Endothelial cell of umbilical vein (primary cell): ENCODE measurements at regions not wholly inside any gene's neighbourhood (a gene's known extent, or its start where the extent isn't known, plus 50 kb on each side); places are given as distances from the start of the nearest gene placed in this dataset.

Experiments used
- BruUV-seq: library from RNA; stranded (reverse); fragments of 400-500 nt; replicated peaks from 2 replicates; lab custom pipeline; 2021; lab: Mats Ljungman, UMichigan
- CTCF ChIA-PET: fragments of 300-600, 350-600 bp; sonication (Branson Sonifier 250); formaldehyde crosslinking; loops from one replicate; lab custom pipeline; 2021; ENCODE audit warnings: antibody characterized with exemption, inconsistent platforms; lab: Charles Lee
- POLR2A ChIA-PET: fragments of 300-600, 350-600 bp; sonication (Branson Sonifier 250); formaldehyde crosslinking; loops from one replicate; lab custom pipeline; 2021; ENCODE audit warnings: antibody characterized with exemption, inconsistent platforms; lab: Charles Lee
- DNase-seq: peaks from one replicate; pipeline ENCODE4 v3.0.0-alpha.2; 2011; ENCODE audit warnings: low read depth, low spot score
- FAIRE-seq: peaks from 2 replicates; lab custom pipeline; 2011; peaks lifted over from hg19 to GRCh38; lab: Jason Lieb, UNC
- H2AFZ ChIP-seq: 2 replicates; pipeline ENCODE4 v1.6.0; 2012; ENCODE audit warnings: low read depth, low read length, control low read depth, inconsistent platforms
- H3K27ac ChIP-seq: 2 replicates; pipeline ENCODE4 v1.5.1; 2011; ENCODE audit warnings: low read depth, mild to moderate bottlenecking, control low read depth, low read length, moderate library complexity; ENCODE audit not compliant: insufficient read depth
- H3K27me3 ChIP-seq, 2 experiments: 2 replicates each; pipeline versions ENCODE4 v1.6.0 to v1.6.1; 2011; ENCODE audit warnings: low read length in 2 of 2, mixed read lengths in 1 of 2; ENCODE audit not compliant: control insufficient read depth in 2 of 2, insufficient read depth in 2 of 2
- H3K36me3 ChIP-seq, 2 experiments: 2 replicates in 1 of 2; 3 replicates in 1 of 2; pipeline ENCODE4 v1.5.1; 2011; ENCODE audit warnings: low read length in 2 of 2, mild to moderate bottlenecking in 1 of 2, moderate library complexity in 1 of 2; ENCODE audit not compliant: control insufficient read depth in 2 of 2, insufficient read depth in 2 of 2; ENCODE audit errors: extremely low read depth in 1 of 2
- H3K4me1 ChIP-seq: 3 replicates; pipeline ENCODE4 v1.5.1; 2011; ENCODE audit warnings: mild to moderate bottlenecking, low read length; ENCODE audit not compliant: control insufficient read depth, insufficient read depth; ENCODE audit errors: extremely low read depth
- H3K4me2 ChIP-seq: 2 replicates; pipeline ENCODE4 v1.6.1; 2011; ENCODE audit warnings: low read length, control low read depth, mixed read lengths; ENCODE audit not compliant: insufficient read depth
- H3K4me3 ChIP-seq, 3 experiments: fragments of 200-600 bp in 1 of 3; sonication (generic), shearing (Covaris generic) in 1 of 3; replicated peaks in 1 of 3; 2 replicates each; pipeline ENCODE4 v1.5.1; 2011 to 2016; ENCODE audit warnings: control low read depth in 3 of 3, low read length in 3 of 3, mild to moderate bottlenecking in 2 of 3, inconsistent platforms in 1 of 3, low read depth in 1 of 3, moderate library complexity in 1 of 3; ENCODE audit not compliant: insufficient read depth in 1 of 3
- H3K79me2 ChIP-seq: 2 replicates; pipeline ENCODE4 v1.6.0; 2012; ENCODE audit warnings: low read length, inconsistent platforms; ENCODE audit not compliant: control insufficient read depth, insufficient read depth
- H3K9ac ChIP-seq: replicated peaks from 2 replicates; pipeline ENCODE3; 2011; ENCODE audit warnings: low read length, control low read depth; ENCODE audit not compliant: insufficient read depth; ENCODE audit errors: extremely low read depth
- H3K9me1 ChIP-seq: replicated peaks from 3 replicates; pipeline ENCODE4 v1.6.0; 2011; ENCODE audit warnings: mild to moderate bottlenecking, low read length; ENCODE audit not compliant: control insufficient read depth, insufficient read depth; ENCODE audit errors: extremely low read depth
- H3K9me3 ChIP-seq: replicated peaks from 2 replicates; pipeline ENCODE4 v1.5.1; 2012; ENCODE audit warnings: low read length, inconsistent platforms; ENCODE audit not compliant: control insufficient read depth, insufficient read depth
- H4K20me1 ChIP-seq: replicated peaks from 2 replicates; pipeline ENCODE3; 2011; ENCODE audit warnings: mild to moderate bottlenecking, low read length; ENCODE audit not compliant: control insufficient read depth, insufficient read depth; ENCODE audit errors: extremely low read depth
- EZH2 ChIP-seq: IDR thresholded peaks from 2 replicates; pipeline ENCODE4 v1.6.1; 2012; ENCODE audit warnings: borderline replicate concordance, low read depth, mild to moderate bottlenecking, moderate library complexity, low read length, inconsistent platforms; ENCODE audit not compliant: severe bottlenecking
- FOS ChIP-seq: IDR thresholded peaks from 2 replicates; pipeline ENCODE4 v1.6.1; 2011; ENCODE audit warnings: mild to moderate bottlenecking, low read length, moderate library complexity, borderline replicate concordance; ENCODE audit not compliant: insufficient read depth
- GATA2 ChIP-seq: IDR thresholded peaks from 2 replicates; pipeline ENCODE4 v1.7.0; 2011; ENCODE audit warnings: low read depth, mild to moderate bottlenecking, moderate library complexity, mixed read lengths, low read length; ENCODE audit not compliant: insufficient read length, insufficient read depth
- JUN ChIP-seq: IDR thresholded peaks from 2 replicates; pipeline ENCODE4 v1.6.1; 2011; ENCODE audit warnings: borderline replicate concordance, low read depth; ENCODE audit not compliant: insufficient read length, insufficient read depth
- MYC ChIP-seq: IDR thresholded peaks from one replicate; pipeline ENCODE4 v1.6.1; 2011; ENCODE audit warnings: mild to moderate bottlenecking, low read depth, low read length
- POLR2A ChIP-seq: IDR thresholded peaks from 2 replicates; pipeline ENCODE4 v1.6.1; 2012; ENCODE audit warnings: low read depth, mild to moderate bottlenecking, control low read depth, low read length
- POLR2AphosphoS5 ChIP-seq: IDR thresholded peaks from 2 replicates; pipeline ENCODE4 v1.6.1; 2012; ENCODE audit warnings: low read depth, mild to moderate bottlenecking, control low read depth, low read length, moderate library complexity; ENCODE audit not compliant: insufficient read depth
- dilution Hi-C: fragments of 300-500 bp; cut with MboI; formaldehyde crosslinking; loops from one replicate; pipeline ENCODE4 v1.15.0; 2019; ENCODE audit warnings: low sequenced_read_pairs; ENCODE audit not compliant: extremely low pct_ligation_motif_present
- intact Hi-C: fragments of 100-400 bp; cut with micrococcal nuclease; formaldehyde crosslinking; loops from one replicate; pipeline ENCODE4 v1.10.0; 2022
- TF ChIP-seq, protein P1 (sequence below): IDR thresholded peaks from 2 replicates; pipeline ENCODE4 v1.6.1; 2011; ENCODE audit not compliant: insufficient read depth, insufficient read length
- TF ChIP-seq, protein P2 (sequence below), 2 donors: IDR thresholded peaks; 1 replicate in 1 of 2; 2 replicates in 1 of 2; pipeline ENCODE4 v1.5.1; 2011; ENCODE audit warnings: low read length in 2 of 2, mild to moderate bottlenecking in 2 of 2, moderate library complexity in 2 of 2, control low read depth in 1 of 2, inconsistent platforms in 1 of 2, low read depth in 1 of 2; ENCODE audit not compliant: insufficient read depth in 1 of 2; ENCODE audit errors: extremely low read depth in 1 of 2

DNA sequence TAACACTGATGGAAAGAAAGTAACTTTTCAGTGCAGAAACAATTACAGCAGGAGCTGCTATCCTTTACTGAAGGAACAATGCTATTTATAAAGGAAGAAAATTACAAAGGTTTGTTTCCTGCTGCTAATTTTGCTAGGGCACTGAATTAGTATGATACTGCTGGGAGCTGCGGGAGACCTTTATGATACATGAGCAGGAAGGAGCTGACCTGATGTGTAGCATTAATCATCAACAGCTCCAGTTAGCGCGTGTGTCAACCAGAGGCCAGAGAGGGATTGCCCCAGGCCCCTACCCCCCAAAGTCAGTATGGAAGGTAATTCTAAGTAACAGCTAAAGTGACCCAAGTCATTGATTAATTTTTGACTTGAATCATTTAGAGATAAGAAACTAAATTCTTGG is 728.9 kb downstream of the PCDH18 start:
- TF ChIP-seq JUN (no peak), EZH2 (no peak), POLR2AphosphoS5 (no peak), MYC (no peak), GATA2 (no peak), POLR2A (no peak), FOS (no peak)
- TF ChIP-seq, protein P1, sequence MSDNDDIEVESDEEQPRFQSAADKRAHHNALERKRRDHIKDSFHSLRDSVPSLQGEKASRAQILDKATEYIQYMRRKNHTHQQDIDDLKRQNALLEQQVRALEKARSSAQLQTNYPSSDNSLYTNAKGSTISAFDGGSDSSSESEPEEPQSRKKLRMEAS: no peak
- TF ChIP-seq, protein P2, sequence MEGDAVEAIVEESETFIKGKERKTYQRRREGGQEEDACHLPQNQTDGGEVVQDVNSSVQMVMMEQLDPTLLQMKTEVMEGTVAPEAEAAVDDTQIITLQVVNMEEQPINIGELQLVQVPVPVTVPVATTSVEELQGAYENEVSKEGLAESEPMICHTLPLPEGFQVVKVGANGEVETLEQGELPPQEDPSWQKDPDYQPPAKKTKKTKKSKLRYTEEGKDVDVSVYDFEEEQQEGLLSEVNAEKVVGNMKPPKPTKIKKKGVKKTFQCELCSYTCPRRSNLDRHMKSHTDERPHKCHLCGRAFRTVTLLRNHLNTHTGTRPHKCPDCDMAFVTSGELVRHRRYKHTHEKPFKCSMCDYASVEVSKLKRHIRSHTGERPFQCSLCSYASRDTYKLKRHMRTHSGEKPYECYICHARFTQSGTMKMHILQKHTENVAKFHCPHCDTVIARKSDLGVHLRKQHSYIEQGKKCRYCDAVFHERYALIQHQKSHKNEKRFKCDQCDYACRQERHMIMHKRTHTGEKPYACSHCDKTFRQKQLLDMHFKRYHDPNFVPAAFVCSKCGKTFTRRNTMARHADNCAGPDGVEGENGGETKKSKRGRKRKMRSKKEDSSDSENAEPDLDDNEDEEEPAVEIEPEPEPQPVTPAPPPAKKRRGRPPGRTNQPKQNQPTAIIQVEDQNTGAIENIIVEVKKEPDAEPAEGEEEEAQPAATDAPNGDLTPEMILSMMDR (IDR thresholded peaks at IDR 0.05; ENCODE audit: extremely low read depth in 1 of 2, insufficient read depth in 1 of 2, low read depth in 1 of 2, low read length in 2 of 2): no peak
- Histone ChIP-seq H3K4me3 (no peak overlapping the region), H3K27me3 (no peaks in the 10 kb centered on the region), H3K27ac (no peak overlapping the region), H3K36me3 (no peaks in the 10 kb centered on the region), H3K9me3 (no peaks in the 10 kb centered on the region), H3K9me1 (no peaks in the 10 kb centered on the region), H2AFZ (peak overlapping the region; percentile 14), H3K4me1 (no peaks in the 10 kb centered on the region), H3K4me2 (no peak overlapping the region), H4K20me1 (no peaks in the 10 kb centered on the region), H3K9ac (no peak overlapping the region), H3K79me2 (no peaks in the 10 kb centered on the region)
- CTCF ChIA-PET: interaction anchor here (0.9 to 1.0 kb wide), 2 partner anchors 11 to 61 kb away, joined by 3 to 4 read pairs; no protein-coding TSS in a partner anchor
- DNase-seq (peak; percentile 14), FAIRE-seq (no peak)
- intact Hi-C loops: no loop called here
- no TSS peak for BruUV-seq
- dilution Hi-C loops: no loop called here
- POLR2A ChIA-PET: no interaction called here
